D721Med (cell line): ENCODE measurements at regions not wholly inside any gene's neighbourhood (a gene's known extent, or its start where the extent isn't known, plus 50 kb on each side); places are given as distances from the start of the nearest gene placed in this dataset.

Experiments used
- DNase-seq: peaks from one replicate; pipeline ENCODE4 v3.0.0; 2011; ENCODE audit warnings: low spot score; ENCODE audit not compliant: insufficient read length
- FAIRE-seq: peaks from 2 replicates; lab custom pipeline; 2011; peaks lifted over from hg19 to GRCh38; lab: Jason Lieb, UNC
- CTCF ChIP-seq: IDR thresholded peaks from 2 replicates; pipeline ENCODE4 v1.5.1; 2012; ENCODE audit warnings: mild to moderate bottlenecking, control low read depth; ENCODE audit not compliant: insufficient read depth; ENCODE audit errors: missing control alignments

GRCh38 chr5:166091931-166092330 is 2199.5 kb upstream of the WWC1 start:
- TF ChIP-seq CTCF: no peak
- FAIRE-seq (no peak), DNase-seq (no peak)

- no peak for DNase-seq
- no peak for TF ChIP-seq CTCF
- FAIRE-seq: no peak
These were observed 2198.1 kb upstream of the WWC1 start for GRCh38 chr5:166093312-166093711.

- no peak for TF ChIP-seq CTCF
- FAIRE-seq (no peak), DNase-seq (no peak)
These were observed 2188.5 kb upstream of the WWC1 start for GRCh38 chr5:166102947-166103346.

GRCh38 chr5:166111021-166111420 is 2180.4 kb upstream of the WWC1 start:
- FAIRE-seq (no peak), DNase-seq (no peak)
- no peak for TF ChIP-seq CTCF

GRCh38 chr5:166117072-166118066 is 2174.1 kb upstream of the WWC1 start:
- TF ChIP-seq CTCF: no peak
- FAIRE-seq (no peak), DNase-seq (no peak)

- no peak for TF ChIP-seq CTCF
- FAIRE-seq: no peak
- no peak for DNase-seq
These were observed 2171.9 kb upstream of the WWC1 start for GRCh38 chr5:166119506-166119905.

GRCh38 chr5:166123717-166124116 is 2167.7 kb upstream of the WWC1 start:
- no peak for FAIRE-seq
- DNase-seq: no peak
- no peak for TF ChIP-seq CTCF
